VCaP (cell line): ENCODE measurements at regions not wholly inside any gene's neighbourhood (a gene's known extent, or its start where the extent isn't known, plus 50 kb on each side); places are given as distances from the start of the nearest gene placed in this dataset.
"Not testable (repeated sequence)": the region's sequence is repeated elsewhere in the genome, so short reads cannot be mapped to it uniquely, and the experiment has no call there.

ENCODE experiments used
- H3K27ac ChIP-seq: fragments of 450-650 bp; 2 replicates; pipeline ENCODE4 v1.5.1; 2017
- TF ChIP-seq, protein P1 (sequence below): fragments of 450-650 bp; conservative IDR thresholded peaks from 2 replicates; pipeline ENCODE4 v1.5.1; 2017; ENCODE audit warnings: mild to moderate bottlenecking, moderate library complexity

DNA sequence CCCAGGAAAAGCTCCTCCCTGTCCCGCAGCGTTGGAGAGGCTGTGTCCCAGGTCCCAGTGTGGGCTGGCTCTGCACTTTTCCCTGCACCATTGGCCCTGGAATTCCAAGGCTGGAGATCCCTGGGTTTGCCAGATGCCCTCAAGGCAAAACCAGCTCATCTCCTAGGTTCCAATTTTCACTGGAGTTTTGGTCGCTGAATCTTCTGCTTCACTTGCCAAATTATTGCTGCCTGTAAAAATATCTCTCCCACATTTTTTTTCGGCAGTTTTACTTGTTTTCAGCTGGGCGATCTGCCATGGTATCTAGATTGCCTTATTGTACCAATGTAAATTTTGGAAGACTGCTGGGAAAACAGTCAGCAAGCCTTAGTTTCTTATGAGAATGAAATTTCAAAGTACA, 150.9 kb upstream of the ATP10A start:
- TF ChIP-seq, protein P1, sequence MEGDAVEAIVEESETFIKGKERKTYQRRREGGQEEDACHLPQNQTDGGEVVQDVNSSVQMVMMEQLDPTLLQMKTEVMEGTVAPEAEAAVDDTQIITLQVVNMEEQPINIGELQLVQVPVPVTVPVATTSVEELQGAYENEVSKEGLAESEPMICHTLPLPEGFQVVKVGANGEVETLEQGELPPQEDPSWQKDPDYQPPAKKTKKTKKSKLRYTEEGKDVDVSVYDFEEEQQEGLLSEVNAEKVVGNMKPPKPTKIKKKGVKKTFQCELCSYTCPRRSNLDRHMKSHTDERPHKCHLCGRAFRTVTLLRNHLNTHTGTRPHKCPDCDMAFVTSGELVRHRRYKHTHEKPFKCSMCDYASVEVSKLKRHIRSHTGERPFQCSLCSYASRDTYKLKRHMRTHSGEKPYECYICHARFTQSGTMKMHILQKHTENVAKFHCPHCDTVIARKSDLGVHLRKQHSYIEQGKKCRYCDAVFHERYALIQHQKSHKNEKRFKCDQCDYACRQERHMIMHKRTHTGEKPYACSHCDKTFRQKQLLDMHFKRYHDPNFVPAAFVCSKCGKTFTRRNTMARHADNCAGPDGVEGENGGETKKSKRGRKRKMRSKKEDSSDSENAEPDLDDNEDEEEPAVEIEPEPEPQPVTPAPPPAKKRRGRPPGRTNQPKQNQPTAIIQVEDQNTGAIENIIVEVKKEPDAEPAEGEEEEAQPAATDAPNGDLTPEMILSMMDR: no peak
- H3K27ac ChIP-seq: no peak overlapping the region

DNA sequence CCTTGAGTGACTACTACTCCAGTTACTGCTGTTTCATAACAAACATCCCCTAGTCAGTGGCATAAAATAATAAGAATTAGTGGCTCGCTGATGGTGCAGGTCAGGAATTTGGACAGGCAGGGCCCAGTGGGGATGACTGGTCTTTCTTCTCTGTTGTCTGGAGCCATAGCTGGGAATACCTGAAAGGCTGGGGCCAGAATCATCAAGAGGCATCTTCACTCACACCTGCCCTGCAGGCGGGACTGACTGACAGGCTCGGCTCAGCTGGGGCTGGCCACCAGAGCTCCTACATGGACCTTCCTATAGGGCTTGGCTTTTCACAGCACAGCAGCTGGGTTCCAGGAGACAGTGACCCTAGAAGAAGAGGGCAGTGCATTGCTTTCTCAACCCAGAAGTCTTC, 148.8 kb upstream of the ATP10A start:
- H3K27ac ChIP-seq: no peak overlapping the region
- TF ChIP-seq, protein P1: no peak

DNA sequence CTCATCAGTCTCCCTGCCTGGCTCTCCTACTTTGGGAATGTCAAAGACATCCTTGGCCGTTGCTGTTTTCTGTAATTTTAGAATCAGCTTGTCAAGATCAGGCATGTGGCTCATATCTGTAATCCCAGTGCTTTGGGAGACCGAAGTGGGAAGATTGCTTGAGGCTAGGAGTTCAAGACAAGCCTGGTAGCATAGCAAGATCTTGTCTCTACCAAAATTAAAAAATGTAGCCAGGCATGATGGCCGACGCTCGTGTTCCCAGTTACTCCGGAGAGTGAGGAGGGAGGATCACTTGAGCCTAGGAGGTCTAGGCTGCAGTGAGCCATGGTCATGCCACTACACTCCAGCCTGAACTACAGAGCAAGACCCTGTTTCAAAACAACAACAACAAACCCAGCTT, 144.0 kb upstream of the ATP10A start:
- TF ChIP-seq, protein P1: no peak
- H3K27ac ChIP-seq: no peak overlapping the region

DNA sequence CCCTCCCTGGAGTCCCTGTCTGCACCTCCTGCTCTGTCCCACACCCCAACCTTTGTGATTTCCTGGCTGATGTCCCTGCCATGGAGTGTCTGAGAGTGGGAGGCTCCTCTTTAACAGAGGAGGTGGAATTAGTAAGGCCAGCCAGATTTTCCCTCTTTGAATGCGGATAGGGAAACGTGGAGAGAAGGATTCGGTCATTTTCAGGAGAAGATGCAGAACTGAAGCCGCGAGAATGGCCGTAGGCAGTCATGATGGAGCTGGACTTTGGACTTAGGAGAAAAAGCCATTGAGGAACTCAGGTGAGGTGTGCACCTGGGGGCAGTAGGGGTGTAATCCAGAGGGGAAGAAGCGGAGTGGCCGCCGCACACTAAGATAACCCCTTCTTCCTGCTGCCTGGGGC, 138.1 kb upstream of the ATP10A start:
- TF ChIP-seq, protein P1: no peak

DNA sequence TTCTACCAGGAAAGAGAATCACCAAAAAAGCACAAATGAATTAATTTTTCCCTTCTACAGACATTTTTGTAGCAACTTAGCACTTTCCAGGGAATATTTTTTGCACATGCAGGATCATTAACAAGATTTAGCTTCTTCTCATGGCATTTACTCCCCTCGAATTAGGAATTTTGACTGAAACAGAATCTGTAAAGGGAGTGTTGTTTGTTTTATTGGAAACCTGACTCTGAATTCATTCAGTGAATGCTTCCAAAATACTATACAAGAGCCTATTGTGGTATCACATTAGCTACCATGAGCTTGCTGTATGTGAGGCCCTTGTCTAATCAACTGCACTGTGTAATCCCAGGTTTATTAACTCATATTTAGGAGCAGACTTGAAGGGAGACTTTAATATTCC, 130.4 kb upstream of the ATP10A start:
- TF ChIP-seq, protein P1: no peak
- H3K27ac ChIP-seq: no peak overlapping the region

More for the DNA sequence above, 138.1 kb upstream of the ATP10A start:
- H3K27ac ChIP-seq: no peak overlapping the region

DNA sequence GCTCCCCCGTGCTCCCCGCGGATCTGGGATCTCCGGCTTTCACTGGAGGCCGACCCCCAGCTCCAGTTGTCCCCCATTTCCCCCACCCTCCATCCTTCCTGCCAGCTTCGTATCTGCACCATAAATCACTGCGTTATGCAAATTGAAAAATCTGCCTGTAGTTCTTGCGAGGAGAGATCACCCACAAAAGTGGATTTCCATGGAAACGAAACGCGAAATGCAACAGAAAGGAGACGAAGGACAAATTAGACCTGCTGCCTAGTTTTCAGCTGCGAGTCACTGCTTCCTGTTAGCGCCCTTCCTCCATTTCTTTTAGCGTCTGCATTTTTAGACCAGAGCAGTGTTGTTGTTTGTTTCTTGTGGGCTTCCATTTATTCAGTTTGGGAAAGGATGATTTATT, 127.1 kb upstream of the ATP10A start:
- TF ChIP-seq, protein P1: no peak

DNA sequence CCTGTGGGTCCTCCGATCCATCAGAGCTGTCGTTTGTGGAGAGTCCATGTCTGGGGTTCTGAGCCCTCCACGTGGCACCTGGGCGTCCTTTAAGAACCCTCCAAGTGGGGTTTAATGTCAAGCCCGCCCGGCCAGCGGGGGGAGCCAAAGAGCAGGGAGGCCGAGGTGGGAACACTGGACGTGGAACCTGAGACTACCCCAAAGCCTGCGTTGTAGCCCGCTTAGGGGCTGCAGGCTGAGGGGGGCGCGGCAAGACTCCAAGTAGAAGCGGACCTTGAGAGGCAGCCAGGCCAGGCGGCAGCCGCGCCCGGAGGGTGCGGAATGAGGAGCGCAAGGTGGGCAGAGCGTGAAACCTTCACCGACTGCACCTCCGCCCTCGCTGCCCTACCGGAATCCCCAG, 126.2 kb upstream of the ATP10A start:
- H3K27ac ChIP-seq: no peak overlapping the region
- TF ChIP-seq, protein P1: peak; percentile 23; the same call in 1 of the 2 replicates

More for the DNA sequence above, 127.1 kb upstream of the ATP10A start:
- H3K27ac ChIP-seq: no peak overlapping the region

DNA sequence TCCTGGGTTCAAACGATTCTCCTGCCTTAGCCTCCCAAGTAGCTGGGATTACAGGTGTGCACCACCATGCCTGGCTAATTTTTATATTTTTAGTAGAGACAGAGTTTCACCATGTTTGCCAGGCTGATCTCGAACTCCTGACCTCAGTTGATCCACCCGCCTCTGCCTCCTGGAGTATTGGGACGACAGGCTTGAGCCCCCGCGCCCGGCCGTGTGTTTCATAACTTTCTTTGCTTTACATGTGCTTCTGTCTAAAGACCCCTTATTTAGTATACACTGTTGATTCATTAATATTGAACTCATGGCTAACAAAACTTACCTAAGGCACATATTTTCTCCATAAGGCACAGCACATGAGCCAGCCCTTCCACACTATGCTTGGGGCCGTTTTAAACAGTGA, 125.6 kb upstream of the ATP10A start:
- not testable (repeated sequence) for H3K27ac ChIP-seq
